ENCODE measurements at regions not wholly inside any gene's neighbourhood (a gene's known extent, or its start where the extent isn't known, plus 50 kb on each side); places are given as distances from the start of the nearest gene placed in this dataset.

- no peak for TF ChIP-seq POLR2A (IDR thresholded peaks at IDR 0.05)
- TF ChIP-seq CTCF (IDR thresholded peaks at IDR 0.05 in 4 of 5, conservative IDR thresholded peaks at IDR 0.05 in 1 of 5): no peak
Observed at GRCh38 chrX:142671036-142671435, 354.7 kb upstream of the SPANXN4 start.

Measured in gastrocnemius medialis (tissue), 4 donors.